Activated T-helper 2 cell treated with anti-CD3 and anti-CD28 coated beads, Interferon-gamma antibody, Interleukin-2, Interleukin-4, amounts not matched to agents 10 μg/mL and 5 μg/mL and 100 μg/mL, durations not matched to agents 14 hours and 24 hours and 36 hours (primary cell): ENCODE measurements at regions not wholly inside any gene's neighbourhood (a gene's known extent, or its start where the extent isn't known, plus 50 kb on each side); places are given as distances from the start of the nearest gene placed in this dataset.

Source experiments
- DNase-seq: peaks from one replicate; pipeline ENCODE4 v3.0.0; 2021; ENCODE audit warnings: low spot score
- H3K27ac Mint-ChIP-seq: one replicate; pipeline ENCODE4 v1.8.0; 2021; ENCODE audit warnings: mixed read lengths
- H3K27me3 Mint-ChIP-seq: one replicate; pipeline ENCODE4 v1.8.0; 2021; ENCODE audit warnings: low read depth, mixed read lengths
- H3K36me3 Mint-ChIP-seq: one replicate; pipeline ENCODE4 v1.8.0; 2021; ENCODE audit warnings: low read depth, mixed read lengths
- H3K4me1 Mint-ChIP-seq: one replicate; pipeline ENCODE4 v1.8.0; 2021; ENCODE audit warnings: low read depth, mixed read lengths
- H3K4me3 Mint-ChIP-seq: one replicate; pipeline ENCODE4 v1.8.0; 2021; ENCODE audit warnings: low read depth, mild to moderate bottlenecking, moderate library complexity, mixed read lengths
- H3K9me3 Mint-ChIP-seq: one replicate; pipeline ENCODE4 v1.8.0; 2021; ENCODE audit warnings: mixed read lengths
- intact Hi-C: fragments of 100-400 bp; cut with micrococcal nuclease; formaldehyde crosslinking; loops from one replicate; pipeline ENCODE4 v1.15.1; 2023

DNA sequence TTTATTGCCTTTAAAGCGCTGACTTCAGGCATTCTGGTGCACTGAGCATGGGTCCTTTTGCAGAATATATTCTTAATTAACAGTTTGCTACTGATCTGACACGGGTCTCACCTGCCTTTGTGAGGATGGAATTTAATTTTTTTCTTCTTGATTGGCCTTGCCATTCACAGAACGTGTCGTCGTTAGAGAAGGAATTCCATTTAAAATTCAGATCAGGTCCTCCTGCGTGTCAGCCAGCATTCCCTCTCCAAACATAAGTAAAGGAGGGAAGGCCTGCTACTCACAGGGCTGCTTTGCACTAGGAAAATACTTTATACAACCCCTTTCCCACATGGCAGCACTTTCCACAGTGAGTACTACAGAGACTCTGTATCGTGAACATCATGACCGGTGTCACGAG is 492.7 kb downstream of the NTRK3 start:
- Mint-ChIP-seq H3K27me3 (no peaks in the 10 kb centered on the region), H3K27ac (no peak overlapping the region), H3K4me1 (peaks cover 6% of the 10 kb centered on the region), H3K9me3 (peaks cover 8% of the 10 kb centered on the region), H3K4me3 (no peak overlapping the region), H3K36me3 (no peaks in the 10 kb centered on the region)
- no peak for DNase-seq
- intact Hi-C loops: no loop called here

DNA sequence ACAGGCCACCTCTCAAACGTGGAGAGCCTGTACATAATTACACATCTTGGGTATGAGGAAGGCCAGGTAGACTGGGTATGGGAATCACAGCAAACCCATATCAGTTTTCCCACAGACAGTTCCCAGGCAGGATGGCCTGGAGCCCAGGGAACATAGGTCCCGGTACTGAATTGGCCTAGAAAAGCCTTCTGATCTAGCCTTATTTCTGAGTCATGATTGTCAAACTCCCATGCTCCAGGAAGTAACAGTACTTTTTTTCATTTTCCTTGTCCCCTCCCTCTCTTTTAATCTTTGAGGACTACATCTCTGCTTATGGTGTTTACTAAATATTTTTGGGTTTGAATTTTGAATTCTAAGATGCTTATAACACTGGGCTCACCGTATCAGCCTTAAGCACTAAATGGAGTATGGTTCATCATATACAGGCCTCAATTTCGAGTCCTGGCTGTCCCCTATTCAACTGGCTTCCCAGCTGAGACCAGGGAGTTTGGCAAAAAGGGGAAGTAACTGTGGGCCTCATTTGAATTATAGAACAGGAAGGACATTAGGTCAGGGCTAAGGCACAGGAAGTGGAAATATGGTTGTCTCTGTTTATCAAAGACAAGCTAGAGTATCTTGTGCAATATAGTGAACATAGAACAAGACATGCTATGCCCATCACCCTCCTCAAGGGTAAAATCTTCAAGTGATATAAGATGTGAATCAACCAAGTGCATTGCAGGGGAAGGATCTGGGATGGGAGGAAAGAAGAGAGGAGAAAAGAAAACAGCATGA is 494.6 kb downstream of the NTRK3 start:
- no peak overlapping the region for H3K27ac Mint-ChIP-seq
- H3K36me3 Mint-ChIP-seq: no peaks in the 10 kb centered on the region
- intact Hi-C loops: no loop called here
- DNase-seq: no peak
- peaks cover 6% of the 10 kb centered on the region for H3K4me1 Mint-ChIP-seq
- H3K27me3 Mint-ChIP-seq: no peaks in the 10 kb centered on the region
- peaks cover 4% of the 10 kb centered on the region for H3K9me3 Mint-ChIP-seq
- H3K4me3 Mint-ChIP-seq: no peak overlapping the region

DNA sequence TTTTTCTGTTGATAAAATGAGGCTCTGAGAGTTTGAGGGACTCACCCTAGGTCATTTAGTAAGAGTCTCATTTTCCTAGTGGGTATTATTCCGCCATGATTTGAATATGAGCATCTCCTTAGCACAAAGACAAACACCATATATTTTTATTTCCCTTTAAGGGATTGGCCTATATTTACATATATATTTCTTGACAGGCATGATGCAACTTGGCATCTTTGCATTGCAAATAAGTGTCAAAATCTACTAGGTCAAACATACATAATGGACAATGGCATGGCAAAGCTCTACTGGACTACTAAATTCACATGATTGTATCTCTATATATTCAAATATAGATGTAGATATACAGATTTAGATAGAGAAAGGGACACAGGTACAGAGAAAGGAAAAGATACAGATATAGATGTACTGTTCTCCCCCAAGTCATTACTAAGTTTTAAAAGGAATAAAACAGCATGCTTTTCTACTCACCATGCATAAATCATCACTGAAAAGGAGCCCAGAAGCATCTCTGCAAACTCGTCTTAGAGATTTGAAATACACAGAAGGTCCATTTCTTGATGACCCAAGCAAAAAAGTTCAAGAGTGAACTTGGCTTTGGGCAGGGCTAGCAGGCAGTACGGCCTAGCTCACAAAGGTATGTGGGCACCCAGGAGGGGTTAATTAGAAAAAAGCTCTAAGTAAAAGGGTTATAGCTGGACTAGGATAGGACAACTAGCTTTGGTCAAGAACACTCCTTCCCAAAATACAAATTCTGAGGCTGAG is 495.8 kb downstream of the NTRK3 start:
- H3K36me3 Mint-ChIP-seq: no peaks in the 10 kb centered on the region
- peaks cover 6% of the 10 kb centered on the region for H3K4me1 Mint-ChIP-seq
- H3K9me3 Mint-ChIP-seq: peaks cover 4% of the 10 kb centered on the region
- no peaks in the 10 kb centered on the region for H3K27me3 Mint-ChIP-seq
- H3K27ac Mint-ChIP-seq: no peak overlapping the region
- H3K4me3 Mint-ChIP-seq: no peak overlapping the region
- no peak for DNase-seq
- intact Hi-C loops: no loop called here

DNA sequence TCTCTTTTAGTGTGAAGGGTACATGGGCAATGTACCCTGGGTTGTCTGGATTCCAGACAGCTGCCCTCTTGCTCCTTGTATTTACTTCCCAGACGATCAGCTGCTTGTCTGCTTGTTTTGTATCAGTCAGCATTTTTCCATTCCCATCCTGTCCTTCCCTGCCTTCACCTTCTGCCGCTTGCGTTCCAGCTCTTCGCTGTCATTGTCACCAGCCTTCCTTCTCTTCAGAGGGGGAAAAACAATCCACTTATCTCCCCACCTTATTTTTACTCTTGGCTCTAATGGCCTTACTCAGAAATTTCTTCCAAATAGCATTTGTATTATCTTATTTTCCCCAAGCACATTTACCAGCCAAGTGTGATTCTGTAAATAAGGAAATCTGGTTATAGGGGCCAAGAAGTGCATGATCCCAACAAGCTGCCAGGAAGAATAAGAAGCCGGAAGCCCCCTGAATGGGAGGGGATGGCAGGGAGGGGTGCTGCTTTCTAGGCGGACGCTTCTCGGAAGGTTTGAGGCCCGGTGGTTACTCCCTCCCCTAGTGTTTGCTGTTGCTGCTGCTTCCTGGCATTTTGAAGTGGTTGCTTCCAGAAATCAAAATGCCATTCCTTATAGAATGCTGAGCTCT is 497.6 kb downstream of the NTRK3 start:
- Mint-ChIP-seq H3K27me3 (no peaks in the 10 kb centered on the region), H3K36me3 (no peaks in the 10 kb centered on the region), H3K9me3 (peaks cover 4% of the 10 kb centered on the region), H3K4me1 (peaks cover 6% of the 10 kb centered on the region), H3K4me3 (no peak overlapping the region), H3K27ac (no peak overlapping the region)
- intact Hi-C loops: no loop called here
- DNase-seq: no peak

- intact Hi-C loops: no loop called here
- Mint-ChIP-seq H3K27me3 (no peaks in the 10 kb centered on the region), H3K4me3 (no peak overlapping the region), H3K27ac (no peak overlapping the region), H3K4me1 (peaks cover 4% of the 10 kb centered on the region), H3K9me3 (peaks cover 4% of the 10 kb centered on the region), H3K36me3 (no peaks in the 10 kb centered on the region)
- DNase-seq: no peak
Measured at GRCh38 chr15:87757084-87757483, 499.5 kb downstream of the NTRK3 start.

DNA sequence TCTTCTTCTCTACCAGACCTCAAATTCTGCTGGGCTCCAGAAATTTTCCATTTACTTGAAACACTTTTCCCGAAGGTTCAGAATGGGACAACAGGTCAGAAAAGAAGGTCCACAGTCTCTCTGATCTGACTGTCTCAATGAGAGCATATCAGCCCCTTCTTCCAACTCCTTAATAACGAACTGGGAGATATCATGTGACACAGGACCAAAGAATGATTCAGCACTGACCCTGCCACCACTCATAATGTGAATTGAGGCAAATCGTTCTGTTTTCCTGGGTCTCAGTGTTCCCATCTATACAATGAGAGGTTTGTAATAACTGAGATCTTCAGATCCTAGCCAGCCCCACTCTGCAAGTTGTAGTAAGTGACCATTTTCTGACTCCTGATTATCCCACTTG is 500.5 kb downstream of the NTRK3 start:
- no peaks in the 10 kb centered on the region for H3K4me1 Mint-ChIP-seq
- no peak overlapping the region for H3K27ac Mint-ChIP-seq
- no peaks in the 10 kb centered on the region for H3K9me3 Mint-ChIP-seq
- no peaks in the 10 kb centered on the region for H3K36me3 Mint-ChIP-seq
- H3K27me3 Mint-ChIP-seq: no peaks in the 10 kb centered on the region
- H3K4me3 Mint-ChIP-seq: no peak overlapping the region
- intact Hi-C loops: no loop called here
- DNase-seq: no peak

DNA sequence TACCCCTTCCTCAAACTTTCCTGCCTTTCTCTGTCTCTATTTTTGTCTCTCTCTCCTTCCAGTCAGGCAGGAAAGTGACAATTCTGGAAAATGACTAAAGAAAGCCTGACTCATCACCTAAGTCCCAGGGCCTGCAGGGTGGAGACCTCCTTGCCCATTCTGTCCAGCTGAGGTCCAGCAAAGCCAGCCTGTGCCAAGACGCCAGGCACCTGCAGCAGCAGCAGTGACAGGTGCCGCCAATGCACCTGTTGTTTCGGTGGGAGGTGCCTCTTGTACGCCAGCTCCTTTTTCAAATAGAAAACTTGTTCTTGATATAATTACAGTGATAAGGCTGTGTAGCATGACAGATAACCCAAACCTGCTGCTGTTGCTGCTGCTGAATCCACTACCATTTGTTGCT is 501.3 kb downstream of the NTRK3 start:
- no peak for DNase-seq
- intact Hi-C loops: no loop called here
- Mint-ChIP-seq H3K4me1 (no peaks in the 10 kb centered on the region), H3K27me3 (no peaks in the 10 kb centered on the region), H3K9me3 (no peaks in the 10 kb centered on the region), H3K36me3 (no peaks in the 10 kb centered on the region), H3K27ac (no peak overlapping the region), H3K4me3 (no peak overlapping the region)

DNA sequence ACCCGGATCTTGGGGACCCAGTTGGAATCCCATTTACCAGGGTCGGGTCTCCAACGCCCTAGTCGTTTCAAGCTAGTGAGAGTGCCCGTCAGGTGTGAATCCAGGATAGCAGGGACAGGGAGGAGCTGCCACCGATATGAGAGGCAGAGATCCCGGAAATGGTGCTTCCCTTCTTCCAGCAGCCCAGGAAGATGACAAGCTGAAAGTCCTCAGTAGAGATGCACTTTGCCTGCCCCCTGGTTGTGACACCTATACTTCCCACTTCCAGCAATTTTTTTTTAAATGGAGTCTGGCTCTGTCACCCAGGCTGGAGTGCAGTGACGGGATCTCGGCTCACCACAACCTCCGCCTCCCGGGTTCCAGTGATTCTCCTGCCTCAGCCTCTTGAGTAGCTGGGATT is 503.0 kb downstream of the NTRK3 start:
- DNase-seq: no peak
- intact Hi-C loops: no loop called here
- H3K4me1 Mint-ChIP-seq: no peaks in the 10 kb centered on the region
- no peaks in the 10 kb centered on the region for H3K27me3 Mint-ChIP-seq
- H3K27ac Mint-ChIP-seq: no peak overlapping the region
- no peak overlapping the region for H3K4me3 Mint-ChIP-seq
- H3K36me3 Mint-ChIP-seq: no peaks in the 10 kb centered on the region
- H3K9me3 Mint-ChIP-seq: no peaks in the 10 kb centered on the region

- H3K9me3 Mint-ChIP-seq: no peaks in the 10 kb centered on the region
- no peaks in the 10 kb centered on the region for H3K27me3 Mint-ChIP-seq
- H3K4me3 Mint-ChIP-seq: no peak overlapping the region
- no peak overlapping the region for H3K27ac Mint-ChIP-seq
- intact Hi-C loops: no loop called here
- no peak for DNase-seq
- no peaks in the 10 kb centered on the region for H3K4me1 Mint-ChIP-seq
- H3K36me3 Mint-ChIP-seq: no peaks in the 10 kb centered on the region
Measured at GRCh38 chr15:87752250-87752951, 504.1 kb downstream of the NTRK3 start.

DNA sequence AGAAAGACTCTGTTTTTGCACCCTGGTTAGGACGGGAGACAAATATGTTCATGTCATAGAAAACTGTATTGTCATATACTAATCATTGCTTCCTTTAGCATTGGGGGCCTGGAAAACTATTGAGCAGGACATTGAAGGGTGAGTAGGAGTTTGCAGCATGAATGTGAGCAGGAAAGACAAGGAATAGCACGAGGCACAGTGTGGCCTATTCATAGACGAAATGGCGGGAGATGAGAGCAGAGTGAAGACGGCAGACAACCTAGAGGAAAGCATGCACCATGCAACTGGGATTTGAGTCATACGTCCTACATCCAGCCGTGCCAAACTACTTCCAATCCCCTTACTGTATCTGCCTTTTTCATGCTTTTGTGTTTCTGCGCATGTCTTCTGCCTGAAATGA is 508.1 kb downstream of the NTRK3 start:
- no peak overlapping the region for H3K27ac Mint-ChIP-seq
- no peaks in the 10 kb centered on the region for H3K36me3 Mint-ChIP-seq
- H3K9me3 Mint-ChIP-seq: no peaks in the 10 kb centered on the region
- intact Hi-C loops: no loop called here
- no peak for DNase-seq
- no peaks in the 10 kb centered on the region for H3K4me1 Mint-ChIP-seq
- no peak overlapping the region for H3K4me3 Mint-ChIP-seq
- H3K27me3 Mint-ChIP-seq: no peaks in the 10 kb centered on the region

GRCh38 chr15:87747087-87747486 is 509.5 kb downstream of the NTRK3 start:
- intact Hi-C loops: no loop called here
- Mint-ChIP-seq H3K4me3 (no peak overlapping the region), H3K27me3 (no peaks in the 10 kb centered on the region), H3K4me1 (no peaks in the 10 kb centered on the region), H3K9me3 (no peaks in the 10 kb centered on the region), H3K36me3 (no peaks in the 10 kb centered on the region), H3K27ac (no peak overlapping the region)
- DNase-seq: no peak

GRCh38 chr15:87746333-87746732 is 510.2 kb downstream of the NTRK3 start:
- no peak overlapping the region for H3K27ac Mint-ChIP-seq
- intact Hi-C loops: no loop called here
- H3K27me3 Mint-ChIP-seq: no peaks in the 10 kb centered on the region
- DNase-seq: no peak
- no peaks in the 10 kb centered on the region for H3K36me3 Mint-ChIP-seq
- no peaks in the 10 kb centered on the region for H3K4me1 Mint-ChIP-seq
- H3K4me3 Mint-ChIP-seq: no peak overlapping the region
- H3K9me3 Mint-ChIP-seq: no peaks in the 10 kb centered on the region

- no peak for DNase-seq
- no peak overlapping the region for H3K27ac Mint-ChIP-seq
- H3K4me3 Mint-ChIP-seq: no peak overlapping the region
- intact Hi-C loops: no loop called here
- no peaks in the 10 kb centered on the region for H3K4me1 Mint-ChIP-seq
- H3K27me3 Mint-ChIP-seq: no peaks in the 10 kb centered on the region
- H3K36me3 Mint-ChIP-seq: no peaks in the 10 kb centered on the region
- H3K9me3 Mint-ChIP-seq: no peaks in the 10 kb centered on the region
Measured at GRCh38 chr15:87744815-87745214, 511.7 kb downstream of the NTRK3 start.
